Thyroid gland (tissue), 4 donors: ENCODE measurements at regions not wholly inside any gene's neighbourhood (a gene's known extent, or its start where the extent isn't known, plus 50 kb on each side); places are given as distances from the start of the nearest gene placed in this dataset.

ENCODE experiments used
- DNase-seq, 2 donors: peaks; one replicate each; pipeline ENCODE4 v3.0.0-alpha.2; 2019
- H3K27ac ChIP-seq, 3 donors: fragments of 200-600 bp; sonication (generic); 1 replicate in 2 of 3; 2 replicates in 1 of 3; pipeline ENCODE4 v1.5.1; 2016 to 2019; ENCODE audit warnings: mild to moderate bottlenecking in 1 of 3, moderate library complexity in 1 of 3
- H3K27me3 ChIP-seq: fragments of 200-600 bp; sonication (generic); one replicate; pipeline ENCODE4 v1.5.1; 2019
- H3K36me3 ChIP-seq, 2 donors: fragments of 200-600 bp; sonication (generic); one replicate each; pipeline ENCODE4 v1.5.1; 2016 to 2019
- H3K4me1 ChIP-seq, 2 donors: fragments of 200-600 bp; sonication (generic); one replicate each; pipeline ENCODE4 v1.5.1; 2017 to 2019
- H3K4me3 ChIP-seq, 3 donors: fragments of 200-600 bp; sonication (generic); replicated peaks in 1 of 3; 1 replicate in 2 of 3; 2 replicates in 1 of 3; pipeline ENCODE4 v1.5.1; 2016; ENCODE audit warnings: mild to moderate bottlenecking in 1 of 3
- H3K9me3 ChIP-seq: fragments of 200-600 bp; sonication (generic); one replicate; pipeline ENCODE4 v1.5.1; 2017
- CTCF ChIP-seq, 6 experiments: fragments of 200-600 bp in 3 of 6; fragments of 450-650 bp in 3 of 6; sonication (generic) in 3 of 6; IDR thresholded peaks; one replicate each; pipeline ENCODE4 v1.5.1; 2016 to 2019; ENCODE audit warnings: antibody characterized with exemption in 6 of 6, mild to moderate bottlenecking in 2 of 6, inconsistent platforms in 1 of 6, moderate library complexity in 1 of 6
- POLR2A ChIP-seq, 2 donors: fragments of 450-650 bp; IDR thresholded peaks; one replicate each; pipeline ENCODE4 v1.6.1; 2017; ENCODE audit warnings: antibody characterized with exemption in 2 of 2, mild to moderate bottlenecking in 2 of 2, moderate library complexity in 1 of 2
- WGBS, 2 donors: methylation state at CpG; one replicate each; pipeline ENCODE4 v1.1.5; 2017; 5-methylcytosine and 5-hydroxymethylcytosine counted together
- intact Hi-C: fragments of 100-400 bp; cut with DNase I; formaldehyde crosslinking; loops from one replicate; pipeline ENCODE4 v1.15.1; 2023

DNA sequence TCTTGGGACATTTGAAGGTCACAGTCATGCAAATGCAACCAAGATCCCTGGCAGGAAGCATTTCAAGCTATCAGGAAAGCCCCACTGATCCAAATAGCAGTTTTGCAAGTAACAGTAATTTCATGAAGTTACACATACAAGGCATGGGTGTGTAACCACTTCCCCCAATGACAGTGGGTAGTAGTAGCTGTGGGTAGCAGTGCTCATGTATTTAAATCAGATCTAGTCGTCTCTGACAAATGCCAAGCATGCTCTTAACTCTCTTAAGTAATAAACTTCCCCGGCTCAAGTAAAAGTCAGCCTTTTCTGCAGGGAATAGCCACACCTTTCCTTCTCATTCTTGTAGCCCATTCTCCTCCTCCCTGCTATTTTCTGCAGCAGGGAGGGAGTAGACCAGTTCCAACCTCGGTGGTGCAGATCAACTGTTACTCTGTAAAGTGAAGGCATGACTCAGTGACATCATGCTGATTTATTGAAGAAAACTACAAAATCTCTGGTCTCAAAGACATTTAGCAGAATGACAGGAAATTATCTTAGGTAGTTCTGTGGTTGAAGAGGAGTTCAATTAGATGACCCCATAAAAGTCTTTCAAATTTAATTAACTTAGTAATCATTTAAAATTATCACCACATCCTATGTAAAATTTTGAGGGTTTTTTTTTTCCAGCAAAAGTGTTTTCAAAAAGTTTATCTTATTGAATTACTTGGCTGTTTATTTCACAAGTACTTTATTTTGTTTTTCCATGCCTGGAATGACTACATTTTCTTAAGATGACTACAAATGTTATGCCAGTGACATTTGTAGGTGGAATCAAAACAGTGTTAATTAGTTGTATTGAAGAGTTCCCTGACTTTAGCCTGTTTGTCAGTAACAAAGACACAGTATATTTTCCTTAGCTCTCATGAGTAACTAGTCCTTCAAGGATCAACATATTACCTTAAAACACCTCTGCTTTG, 568.3 kb downstream of the INHBA start:
- 14 to 16% methylated on average over 3 of the region's 3 CpGs for WGBS, 2 donors
- Histone ChIP-seq H3K27ac (no peak overlapping the region), H3K27me3 (no peaks in the 10 kb centered on the region), H3K4me1 (peaks cover 11 to 16% of the 10 kb centered on the region in 2 donors), H3K36me3 (no peaks in the 10 kb centered on the region), H3K9me3 (no peaks in the 10 kb centered on the region), H3K4me3 (no peak overlapping the region)
- intact Hi-C loops: no loop called here
- no peak for TF ChIP-seq CTCF (IDR thresholded peaks at IDR 0.05)
- no peak for TF ChIP-seq POLR2A (IDR thresholded peaks at IDR 0.05)
- DNase-seq: no peak

DNA sequence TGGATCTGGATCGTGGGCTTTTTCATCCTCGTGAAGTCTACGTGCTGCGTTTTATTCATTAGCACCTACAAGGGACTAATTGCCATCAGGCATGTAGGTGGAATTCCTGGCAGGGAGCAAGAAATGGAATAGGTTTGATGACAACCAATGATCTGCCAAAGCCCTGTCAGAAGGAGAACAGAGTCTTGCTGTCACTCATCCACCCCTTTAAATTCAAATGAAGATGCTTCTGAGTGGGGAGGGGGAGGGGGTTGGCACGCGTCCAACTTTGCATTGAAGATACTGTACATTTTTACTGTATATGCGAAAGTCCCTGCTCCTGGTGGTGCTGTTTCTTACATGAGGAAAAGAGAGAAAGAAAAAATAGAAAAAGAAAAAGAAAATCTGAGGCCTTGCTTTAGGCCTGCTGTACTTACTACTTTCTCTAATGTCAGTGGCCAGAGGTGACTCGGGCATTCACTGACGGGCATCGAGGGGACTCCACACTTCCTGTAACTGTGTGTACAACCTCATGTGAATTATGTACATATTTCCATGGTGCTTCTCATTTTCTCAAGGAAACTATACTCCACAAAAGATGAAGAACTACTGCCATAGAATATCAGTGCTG, 569.1 kb downstream of the INHBA start:
- Histone ChIP-seq H3K27ac (no peak overlapping the region), H3K4me3 (no peak overlapping the region), H3K9me3 (no peaks in the 10 kb centered on the region), H3K36me3 (no peaks in the 10 kb centered on the region), H3K4me1 (peaks cover 11 to 16% of the 10 kb centered on the region in 2 donors), H3K27me3 (no peaks in the 10 kb centered on the region)
- TF ChIP-seq CTCF (IDR thresholded peaks at IDR 0.05) (no peak), POLR2A (IDR thresholded peaks at IDR 0.05) (no peak)
- intact Hi-C loops: no loop called here
- 77 to 87% methylated on average over 10 of the region's 10 CpGs for WGBS, 2 donors
- DNase-seq: no peak

DNA sequence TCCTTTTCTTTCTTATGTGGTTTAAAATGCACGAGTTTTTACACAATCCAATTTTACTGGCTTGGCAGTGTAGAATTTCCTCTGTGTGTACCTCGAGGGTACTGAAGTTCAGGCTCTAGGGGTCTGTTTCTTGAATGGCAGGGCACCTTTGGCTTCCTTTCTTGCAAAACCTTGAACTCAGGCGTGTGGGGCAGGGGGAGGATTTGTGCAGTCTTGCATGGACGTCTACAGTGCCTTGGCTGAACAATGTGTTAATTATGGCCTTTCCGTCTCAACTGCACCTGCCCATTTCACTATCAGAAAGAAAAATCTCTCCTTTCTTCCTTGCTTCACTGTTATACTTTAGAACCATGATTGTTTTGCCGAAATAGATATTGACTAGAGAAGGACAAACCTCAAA, 570.9 kb downstream of the INHBA start:
- Histone ChIP-seq H3K9me3 (no peaks in the 10 kb centered on the region), H3K4me1 (peaks cover 11% of the 10 kb centered on the region in 2 donors), H3K27me3 (no peaks in the 10 kb centered on the region), H3K27ac (no peak overlapping the region), H3K4me3 (no peak overlapping the region), H3K36me3 (no peaks in the 10 kb centered on the region)
- DNase-seq: no peak
- TF ChIP-seq POLR2A (IDR thresholded peaks at IDR 0.05): no peak
- intact Hi-C loops: no loop called here
- 81 to 88% methylated on average over 6 of the region's 6 CpGs for WGBS, 2 donors

- no peaks in the 10 kb centered on the region for H3K9me3 ChIP-seq
- no peak for TF ChIP-seq CTCF (IDR thresholded peaks at IDR 0.05)
- no peak for TF ChIP-seq POLR2A (IDR thresholded peaks at IDR 0.05)
- 76 to 77% methylated on average over 10 of the region's 10 CpGs for WGBS, 2 donors
- DNase-seq: no peak
- no peak overlapping the region for H3K4me3 ChIP-seq
- no peaks in the 10 kb centered on the region for H3K36me3 ChIP-seq
- intact Hi-C loops: no loop called here
- no peak overlapping the region for H3K27ac ChIP-seq
- H3K27me3 ChIP-seq: no peaks in the 10 kb centered on the region
- H3K4me1 ChIP-seq: peaks cover 11% of the 10 kb centered on the region in 2 donors
These were observed 572.2 kb downstream of the INHBA start for GRCh38 chr7:41130561-41131236.

DNA sequence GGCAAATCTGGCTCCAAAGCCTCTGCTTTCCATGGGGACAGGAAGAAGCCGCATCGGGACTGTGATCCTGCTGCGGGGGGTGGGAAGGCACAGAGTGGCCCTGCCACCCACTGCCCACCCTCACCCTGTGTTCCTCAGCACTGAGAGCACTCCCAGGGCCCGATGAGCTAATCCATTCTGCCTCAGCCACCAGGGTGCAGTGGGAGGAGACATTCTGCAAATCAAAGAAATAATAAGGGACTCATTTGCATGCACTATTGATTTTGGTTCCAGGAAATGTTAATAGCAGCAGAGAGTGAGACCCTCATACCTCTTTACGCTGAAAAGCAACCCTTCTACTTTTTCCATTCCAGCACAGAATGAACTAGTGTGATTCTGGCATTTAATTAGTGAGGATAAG, 572.8 kb downstream of the INHBA start:
- Histone ChIP-seq H3K4me1 (peaks cover 11% of the 10 kb centered on the region in 2 donors), H3K36me3 (no peaks in the 10 kb centered on the region), H3K27ac (no peak overlapping the region), H3K9me3 (no peaks in the 10 kb centered on the region), H3K4me3 (no peak overlapping the region), H3K27me3 (no peaks in the 10 kb centered on the region)
- TF ChIP-seq CTCF (IDR thresholded peaks at IDR 0.05) (no peak), POLR2A (IDR thresholded peaks at IDR 0.05) (no peak)
- intact Hi-C loops: no loop called here
- WGBS, 2 donors: 73 to 78% methylated on average over 5 of the region's 5 CpGs
- no peak for DNase-seq
